DOHH2 (cell line): ENCODE measurements at regions not wholly inside any gene's neighbourhood (a gene's known extent, or its start where the extent isn't known, plus 50 kb on each side); places are given as distances from the start of the nearest gene placed in this dataset.

Experiments
- H3F3A ChIP-seq: fragments of 200-600 bp; sonication (generic), shearing (Covaris generic); 2 replicates; pipeline ENCODE4 v1.6.0; 2016; ENCODE audit warnings: antibody characterized with exemption, mild to moderate bottlenecking; ENCODE audit not compliant: control insufficient read depth, insufficient read depth
- H3K27ac ChIP-seq: fragments of 200-600 bp; sonication (generic); 2 replicates; pipeline ENCODE4 v1.5.1; 2014; ENCODE audit warnings: low read depth, mild to moderate bottlenecking, low read length, moderate library complexity
- H3K27me3 ChIP-seq: fragments of 200-600 bp; sonication (generic); 2 replicates; pipeline ENCODE4 v1.6.1; 2014; ENCODE audit warnings: mild to moderate bottlenecking, low read length, mixed read lengths; ENCODE audit not compliant: control insufficient read depth
- H3K36me3 ChIP-seq: fragments of 200-600 bp; sonication (generic); 2 replicates; pipeline ENCODE4 v1.6.1; 2014; ENCODE audit warnings: mild to moderate bottlenecking, low read length, moderate library complexity, mixed read lengths; ENCODE audit not compliant: control insufficient read depth
- H3K4me1 ChIP-seq: fragments of 200-600 bp; sonication (generic); 2 replicates; pipeline ENCODE4 v1.6.1; 2014; ENCODE audit warnings: mild to moderate bottlenecking, low read length, mixed read lengths; ENCODE audit not compliant: control insufficient read depth
- H3K4me2 ChIP-seq: fragments of 200-600 bp; sonication (generic); 2 replicates; pipeline ENCODE4 v1.6.0; 2014; ENCODE audit warnings: mild to moderate bottlenecking, low read length, moderate library complexity
- H3K4me3 ChIP-seq: fragments of 200-600 bp; sonication (generic); 2 replicates; pipeline ENCODE4 v1.5.1; 2014; ENCODE audit warnings: mild to moderate bottlenecking, low read length, mixed read lengths
- H3K79me2 ChIP-seq: fragments of 200-600 bp; sonication (generic); 2 replicates; pipeline ENCODE4 v1.6.1; 2014; ENCODE audit warnings: mild to moderate bottlenecking, low read length, mixed read lengths; ENCODE audit not compliant: control insufficient read depth
- H3K9me2 ChIP-seq: fragments of 200-600 bp; sonication (generic); replicated peaks from 2 replicates; pipeline ENCODE4 v1.6.1; 2014; ENCODE audit warnings: mild to moderate bottlenecking, low read length, mixed read lengths; ENCODE audit not compliant: control insufficient read depth
- H3K9me3 ChIP-seq: fragments of 200-600 bp; sonication (generic); 2 replicates; pipeline ENCODE4 v1.6.1; 2014; ENCODE audit warnings: antibody characterized with exemption, low read length, mixed read lengths; ENCODE audit not compliant: control insufficient read depth, insufficient read depth
- H4K20me1 ChIP-seq: fragments of 200-600 bp; sonication (generic); 2 replicates; pipeline ENCODE4 v1.6.0; 2014; ENCODE audit warnings: low read depth, mild to moderate bottlenecking, antibody characterized with exemption, low read length, moderate library complexity; ENCODE audit not compliant: control insufficient read depth, insufficient read depth
- CTCF ChIP-seq: fragments of 200-600 bp; sonication (generic); IDR thresholded peaks from one replicate; pipeline ENCODE4 v1.5.1; 2014; ENCODE audit warnings: antibody characterized with exemption, mild to moderate bottlenecking, low read depth, low read length; ENCODE audit not compliant: poor library complexity, severe bottlenecking
- EZH2phosphoT487 ChIP-seq: fragments of 200-600 bp; sonication (generic); IDR thresholded peaks from 2 replicates; pipeline ENCODE4 v1.6.1; 2017; ENCODE audit warnings: borderline replicate concordance, mild to moderate bottlenecking, antibody characterized with exemption, low read length, moderate library complexity, mixed read lengths

GRCh38 chr6:21438986-21439352, 154.6 kb upstream of the SOX4 start:
- no peaks in the 10 kb centered on the region; the same call in 1 of the 2 replicates for H3K27me3 ChIP-seq
- H3K9me2 ChIP-seq: no peaks in the 10 kb centered on the region
- H3K4me1 ChIP-seq: peaks cover 17% of the 10 kb centered on the region
- H3K36me3 ChIP-seq: no peaks in the 10 kb centered on the region
- H3K4me2 ChIP-seq: peak overlapping the region; percentile 42
- peak overlapping the region; percentile 16 for H3K4me3 ChIP-seq
- H3K27ac ChIP-seq: no peak overlapping the region
- H3K79me2 ChIP-seq: no peaks in the 10 kb centered on the region
- no peaks in the 10 kb centered on the region for H3K9me3 ChIP-seq
- H4K20me1 ChIP-seq: no peaks in the 10 kb centered on the region
- no peak for TF ChIP-seq CTCF
- TF ChIP-seq EZH2phosphoT487: no peak
- H3F3A ChIP-seq: no peaks in the 10 kb centered on the region

DNA sequence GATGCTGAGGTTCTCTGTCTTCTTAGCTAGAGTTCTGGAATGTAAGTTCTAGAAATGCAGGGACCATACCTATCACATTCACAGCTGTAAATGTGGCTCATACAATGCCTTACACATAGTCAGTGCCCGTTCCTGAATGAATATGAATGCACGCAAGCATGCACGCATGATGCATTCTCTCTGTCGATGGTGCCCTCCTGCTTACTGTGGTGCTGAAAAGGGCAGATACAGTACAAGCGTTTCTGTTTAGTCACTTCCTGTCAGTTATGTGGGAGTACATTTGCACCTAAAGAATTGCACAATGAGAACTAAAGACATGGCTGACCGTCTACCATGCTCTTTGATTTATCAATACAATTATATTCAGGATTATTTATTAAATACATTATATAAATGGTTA, 152.2 kb upstream of the SOX4 start:
- Histone ChIP-seq H3K9me3 (no peaks in the 10 kb centered on the region), H3K79me2 (no peaks in the 10 kb centered on the region), H3K27me3 (no peaks in the 10 kb centered on the region; the same call in 1 of the 2 replicates), H3F3A (no peaks in the 10 kb centered on the region), H3K36me3 (no peaks in the 10 kb centered on the region), H3K9me2 (no peaks in the 10 kb centered on the region), H3K4me2 (no peak overlapping the region), H3K4me1 (peaks cover 17% of the 10 kb centered on the region), H3K27ac (no peak overlapping the region), H3K4me3 (no peak overlapping the region), H4K20me1 (no peaks in the 10 kb centered on the region)
- TF ChIP-seq EZH2phosphoT487 (no peak), CTCF (no peak)

- Histone ChIP-seq H3K9me3 (no peaks in the 10 kb centered on the region), H3K36me3 (no peaks in the 10 kb centered on the region), H3K27me3 (no peaks in the 10 kb centered on the region; the same call in 1 of the 2 replicates), H3K9me2 (no peaks in the 10 kb centered on the region), H3K4me1 (peaks cover 17% of the 10 kb centered on the region), H3K4me3 (no peak overlapping the region), H4K20me1 (no peaks in the 10 kb centered on the region), H3K4me2 (no peak overlapping the region), H3K79me2 (no peaks in the 10 kb centered on the region), H3K27ac (no peak overlapping the region), H3F3A (no peaks in the 10 kb centered on the region)
- TF ChIP-seq CTCF (no peak), EZH2phosphoT487 (no peak)
These were observed 150.7 kb upstream of the SOX4 start for GRCh38 chr6:21442874-21443273.
